ENCODE measurements at regions not wholly inside any gene's neighbourhood (a gene's known extent, or its start where the extent isn't known, plus 50 kb on each side); places are given as distances from the start of the nearest gene placed in this dataset.
A peak's percentile ranks its signal among the peaks of the same experiment; 100 is the strongest.
"Not testable (repeated sequence)": the region's sequence is repeated elsewhere in the genome, so short reads cannot be mapped to it uniquely, and the experiment has no call there.

GRCh38 chr2:87478911-87479310, 269.0 kb upstream of the PLGLB2 start:
- DNase-seq; ATAC-seq (ENCODE audit: insufficient read depth, low FRiP score); H3K27ac ChIP-seq (ENCODE audit: low read depth in 1 of 2, low read length in 1 of 2): not testable (repeated sequence)

GRCh38 chr2:87483093-87483680, 264.7 kb upstream of the PLGLB2 start:
- 56 to 72% methylated on average over 5 to 7 of the region's 7 CpGs for WGBS, 2 donors
- not testable (repeated sequence) for H3K4me3 ChIP-seq; H3K9ac ChIP-seq (ENCODE audit: insufficient read depth in 1 of 2, low read length in 2 of 2)

More at GRCh38 chr2:87478911-87479310, 269.0 kb upstream of the PLGLB2 start:
- not testable (repeated sequence) for H3K9ac ChIP-seq (ENCODE audit: insufficient read depth in 1 of 2, low read length in 2 of 2); H3K4me3 ChIP-seq; H3K9me3 ChIP-seq (ENCODE audit: control insufficient read depth in 4 of 4, insufficient read depth in 3 of 4, low read length in 3 of 4); H3K27me3 ChIP-seq (ENCODE audit: control insufficient read depth in 3 of 3, insufficient read depth in 3 of 3, low read length in 2 of 3); H3K4me1 ChIP-seq (ENCODE audit: control insufficient read depth in 5 of 5, insufficient read depth in 5 of 5, low read length in 5 of 5); H3K36me3 ChIP-seq (ENCODE audit: control insufficient read depth in 4 of 4, insufficient read depth in 4 of 4, low read length in 4 of 4)
- 90 to 100% methylated on average over 3 to 4 of the region's 4 CpGs for WGBS, 2 donors

GRCh38 chr2:87484363-87484762, 263.5 kb upstream of the PLGLB2 start:
- 88 to 96% methylated on average over 2 of the region's 2 CpGs for WGBS, 2 donors

More at GRCh38 chr2:87483093-87483680, 264.7 kb upstream of the PLGLB2 start:
- not testable (repeated sequence) for H3K27me3 ChIP-seq (ENCODE audit: control insufficient read depth in 3 of 3, insufficient read depth in 3 of 3, low read length in 2 of 3); H3K36me3 ChIP-seq (ENCODE audit: control insufficient read depth in 4 of 4, insufficient read depth in 4 of 4, low read length in 4 of 4); H3K27ac ChIP-seq (ENCODE audit: low read depth in 1 of 2, low read length in 1 of 2); DNase-seq; H3K4me1 ChIP-seq (ENCODE audit: control insufficient read depth in 5 of 5, insufficient read depth in 5 of 5, low read length in 5 of 5); H3K9me3 ChIP-seq (ENCODE audit: control insufficient read depth in 4 of 4, insufficient read depth in 3 of 4, low read length in 3 of 4)
- ATAC-seq (ENCODE audit: insufficient read depth, low FRiP score) = peak; percentile 83

GRCh38 chr2:87485455-87485854, 262.4 kb upstream of the PLGLB2 start:
- not testable (repeated sequence) for ATAC-seq (ENCODE audit: insufficient read depth, low FRiP score); DNase-seq; H3K9ac ChIP-seq (ENCODE audit: insufficient read depth in 1 of 2, low read length in 2 of 2); H3K4me3 ChIP-seq; H3K4me1 ChIP-seq (ENCODE audit: control insufficient read depth in 5 of 5, insufficient read depth in 5 of 5, low read length in 5 of 5); H3K27ac ChIP-seq (ENCODE audit: low read depth in 1 of 2, low read length in 1 of 2); H3K9me3 ChIP-seq (ENCODE audit: control insufficient read depth in 4 of 4, insufficient read depth in 3 of 4, low read length in 3 of 4); H3K27me3 ChIP-seq (ENCODE audit: control insufficient read depth in 3 of 3, insufficient read depth in 3 of 3, low read length in 2 of 3); H3K36me3 ChIP-seq (ENCODE audit: control insufficient read depth in 4 of 4, insufficient read depth in 4 of 4, low read length in 4 of 4)
- 42 to 54% methylated on average over 6 of the region's 8 CpGs for WGBS, 2 donors

More at GRCh38 chr2:87484363-87484762, 263.5 kb upstream of the PLGLB2 start:
- H3K4me3 ChIP-seq; H3K9me3 ChIP-seq (ENCODE audit: control insufficient read depth in 4 of 4, insufficient read depth in 3 of 4, low read length in 3 of 4); ATAC-seq (ENCODE audit: insufficient read depth, low FRiP score); H3K36me3 ChIP-seq (ENCODE audit: control insufficient read depth in 4 of 4, insufficient read depth in 4 of 4, low read length in 4 of 4); H3K27me3 ChIP-seq (ENCODE audit: control insufficient read depth in 3 of 3, insufficient read depth in 3 of 3, low read length in 2 of 3); DNase-seq; H3K27ac ChIP-seq (ENCODE audit: low read depth in 1 of 2, low read length in 1 of 2); H3K4me1 ChIP-seq (ENCODE audit: control insufficient read depth in 5 of 5, insufficient read depth in 5 of 5, low read length in 5 of 5); H3K9ac ChIP-seq (ENCODE audit: insufficient read depth in 1 of 2, low read length in 2 of 2): not testable (repeated sequence)

GRCh38 chr2:87485884-87486283, 262.0 kb upstream of the PLGLB2 start:
- no CpG with 5 or more reads among the region's 10 CpGs for WGBS, 2 donors
- not testable (repeated sequence) for H3K36me3 ChIP-seq (ENCODE audit: control insufficient read depth in 4 of 4, insufficient read depth in 4 of 4, low read length in 4 of 4); H3K4me1 ChIP-seq (ENCODE audit: control insufficient read depth in 5 of 5, insufficient read depth in 5 of 5, low read length in 5 of 5); H3K4me3 ChIP-seq; H3K27ac ChIP-seq (ENCODE audit: low read depth in 1 of 2, low read length in 1 of 2); H3K9me3 ChIP-seq (ENCODE audit: control insufficient read depth in 4 of 4, insufficient read depth in 3 of 4, low read length in 3 of 4); H3K9ac ChIP-seq (ENCODE audit: insufficient read depth in 1 of 2, low read length in 2 of 2); H3K27me3 ChIP-seq (ENCODE audit: control insufficient read depth in 3 of 3, insufficient read depth in 3 of 3, low read length in 2 of 3); DNase-seq
- peak; percentile 76 for ATAC-seq (ENCODE audit: insufficient read depth, low FRiP score)

- not testable (repeated sequence) for H3K36me3 ChIP-seq (ENCODE audit: control insufficient read depth in 4 of 4, insufficient read depth in 4 of 4, low read length in 4 of 4); ATAC-seq (ENCODE audit: insufficient read depth, low FRiP score); H3K9me3 ChIP-seq (ENCODE audit: control insufficient read depth in 4 of 4, insufficient read depth in 3 of 4, low read length in 3 of 4); H3K4me1 ChIP-seq (ENCODE audit: control insufficient read depth in 5 of 5, insufficient read depth in 5 of 5, low read length in 5 of 5); DNase-seq; H3K9ac ChIP-seq (ENCODE audit: insufficient read depth in 1 of 2, low read length in 2 of 2); H3K27me3 ChIP-seq (ENCODE audit: control insufficient read depth in 3 of 3, insufficient read depth in 3 of 3, low read length in 2 of 3); H3K4me3 ChIP-seq
- WGBS, 2 donors = 81 to 84% methylated on average over 8 of the region's 9 CpGs
- peak overlapping the region in 1 of 2 donors; percentile 79 for H3K27ac ChIP-seq (ENCODE audit: low read depth in 1 of 2, low read length in 1 of 2)
Measured at GRCh38 chr2:87486413-87486812, 261.5 kb upstream of the PLGLB2 start.

- not testable (repeated sequence) for H3K4me1 ChIP-seq (ENCODE audit: control insufficient read depth in 5 of 5, insufficient read depth in 5 of 5, low read length in 5 of 5); H3K9me3 ChIP-seq (ENCODE audit: control insufficient read depth in 4 of 4, insufficient read depth in 3 of 4, low read length in 3 of 4); ATAC-seq (ENCODE audit: insufficient read depth, low FRiP score); DNase-seq; H3K9ac ChIP-seq (ENCODE audit: insufficient read depth in 1 of 2, low read length in 2 of 2); H3K27me3 ChIP-seq (ENCODE audit: control insufficient read depth in 3 of 3, insufficient read depth in 3 of 3, low read length in 2 of 3); H3K4me3 ChIP-seq; H3K27ac ChIP-seq (ENCODE audit: low read depth in 1 of 2, low read length in 1 of 2); H3K36me3 ChIP-seq (ENCODE audit: control insufficient read depth in 4 of 4, insufficient read depth in 4 of 4, low read length in 4 of 4)
- WGBS, 2 donors = 97 to 100% methylated on average over 1 of the region's 1 CpG
Measured at GRCh38 chr2:87488021-87488420, 259.9 kb upstream of the PLGLB2 start.

GRCh38 chr2:87488991-87489390, 258.9 kb upstream of the PLGLB2 start:
- not testable (repeated sequence) for ATAC-seq (ENCODE audit: insufficient read depth, low FRiP score); H3K36me3 ChIP-seq (ENCODE audit: control insufficient read depth in 4 of 4, insufficient read depth in 4 of 4, low read length in 4 of 4); H3K27ac ChIP-seq (ENCODE audit: low read depth in 1 of 2, low read length in 1 of 2); H3K9me3 ChIP-seq (ENCODE audit: control insufficient read depth in 4 of 4, insufficient read depth in 3 of 4, low read length in 3 of 4); H3K9ac ChIP-seq (ENCODE audit: insufficient read depth in 1 of 2, low read length in 2 of 2); H3K4me3 ChIP-seq; H3K4me1 ChIP-seq (ENCODE audit: control insufficient read depth in 5 of 5, insufficient read depth in 5 of 5, low read length in 5 of 5); DNase-seq; H3K27me3 ChIP-seq (ENCODE audit: control insufficient read depth in 3 of 3, insufficient read depth in 3 of 3, low read length in 2 of 3)
- WGBS, 2 donors = 95 to 100% methylated on average over 2 to 3 of the region's 3 CpGs

Measured in lung (tissue), 9 donors.